ENCODE measurements at regions not wholly inside any gene's neighbourhood (a gene's known extent, or its start where the extent isn't known, plus 50 kb on each side); places are given as distances from the start of the nearest gene placed in this dataset.

DNA sequence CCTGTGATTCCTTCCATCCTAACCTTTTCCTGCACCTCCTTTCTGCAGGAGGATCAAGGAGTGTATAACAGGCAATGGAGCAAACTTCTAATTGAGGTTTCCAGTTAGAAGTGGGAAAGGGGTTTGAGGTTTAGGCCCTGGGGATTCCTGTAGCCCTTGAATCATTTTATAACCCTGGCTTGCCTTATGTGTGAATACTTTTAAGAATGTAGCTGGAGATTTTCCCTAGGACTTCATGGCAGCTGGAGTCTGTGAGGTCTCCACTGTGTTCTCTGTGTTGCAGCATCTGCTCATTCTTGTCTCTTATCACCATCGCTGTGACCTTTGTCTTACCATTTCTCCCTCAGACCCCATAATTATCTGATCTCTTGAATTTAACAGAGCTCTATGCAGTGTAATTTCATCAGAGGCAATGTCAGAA lies 370.2 kb upstream of the SLC14A2 start:
- no peak for TF ChIP-seq POLR2AphosphoS5 (IDR thresholded peaks at IDR 0.05)
- TF ChIP-seq CTCF (IDR thresholded peaks at IDR 0.05) = no peak

Data from stomach (tissue), 4 donors.